Pancreas (tissue), 10 donors: ENCODE measurements at regions not wholly inside any gene's neighbourhood (a gene's known extent, or its start where the extent isn't known, plus 50 kb on each side); places are given as distances from the start of the nearest gene placed in this dataset.

Experiments used
- ATAC-seq, 4 donors: fragments of 200-7000 bp; cut with Tn5 transposase; one replicate each; pipeline versions ENCODE4 v1.8.0 to v1.9.1; 2020; ENCODE audit warnings: mild to moderate bottlenecking in 4 of 4, moderate library complexity in 4 of 4
- DNase-seq, 6 donors: peaks; one replicate each; pipeline ENCODE4 v3.0.0-alpha.2; 2020
- FAIRE-seq: peaks from 2 replicates; lab custom pipeline; 2012; peaks lifted over from hg19 to GRCh38; lab: Jason Lieb, UNC
- H3K27ac ChIP-seq, 4 donors: fragments of 200-600 bp; sonication (generic); 1 replicate in 3 of 4; 2 replicates in 1 of 4; pipeline versions ENCODE4 v1.5.0 to v1.8.0; 2020
- H3K27me3 ChIP-seq, 4 donors: fragments of 200-600 bp; one replicate each; pipeline ENCODE4 v1.8.0; 2021
- H3K36me3 ChIP-seq, 3 donors: fragments of 200-600 bp; sonication (generic) in 1 of 3; one replicate each; pipeline versions ENCODE4 v1.5.0 to v1.8.0; 2020 to 2021
- H3K4me1 ChIP-seq, 3 donors: fragments of 200-600 bp; one replicate each; pipeline ENCODE4 v1.8.0; 2021
- H3K4me3 ChIP-seq, 4 donors: fragments of 200-600 bp; sonication (generic) in 2 of 4; one replicate each; pipeline versions ENCODE4 v1.5.0 to v1.8.0; 2020 to 2021
- H3K9me3 ChIP-seq, 4 donors: fragments of 200-600 bp; one replicate each; pipeline ENCODE4 v1.8.0; 2021
- CTCF ChIP-seq, 4 donors: fragments of 200-600 bp; sonication (generic) in 3 of 4; IDR thresholded peaks; one replicate each; pipeline versions ENCODE4 v1.5.0 to v1.8.0; 2021; ENCODE audit warnings: antibody characterized with exemption in 4 of 4
- WGBS, 2 donors: extraction: QIAGEN DNeasy Blood & Tissue Kit; methylation state at CpG; one replicate each; pipeline ENCODE4 v1.1.7; 2013; 5-methylcytosine and 5-hydroxymethylcytosine counted together
- intact Hi-C, 3 donors: fragments of 100-400 bp; cut with DNase I; formaldehyde crosslinking; loops; one replicate each; pipeline versions ENCODE4 v1.11.1 to v1.14.2; 2022
- donor health status: healthy with polysubstance abuse.
- donor health status: DM: no; HTN: no; CAD: no; lungs with moderate emphysema.
- donor health status: DM: no; HTN: no; CAD: no.
- donor health status: control.
- donor health status: control.
- donor health status: Bipolar disorder and iron deficiency.
- donor health status: DM: yes; HTN: yes; CAD: no.
- donor health status: DM: no; HTN: no; CAD: no.
- donor health status: DM: no; HTN: no; CAD: no.
- donor health status: DM: yes; HTN: yes; CAD: no.

- TF ChIP-seq CTCF (IDR thresholded peaks at IDR 0.05): no peak
- Histone ChIP-seq H3K27ac (no peak overlapping the region), H3K27me3 (no peaks in the 10 kb centered on the region), H3K36me3 (no peaks in the 10 kb centered on the region), H3K4me3 (no peak overlapping the region), H3K9me3 (no peaks in the 10 kb centered on the region), H3K4me1 (no peaks in the 10 kb centered on the region)
- intact Hi-C loops: no loop called here
- FAIRE-seq (no peak), ATAC-seq (no peak), DNase-seq (no peak)
- WGBS, 2 donors: 42 to 47% methylated on average over 5 of the region's 5 CpGs
These were observed 549.3 kb downstream of the METTL15 start for GRCh38 chr11:28657378-28658030.

GRCh38 chr11:28654191-28654590 is 546.0 kb downstream of the METTL15 start:
- Histone ChIP-seq H3K4me1 (no peaks in the 10 kb centered on the region), H3K27ac (no peak overlapping the region), H3K9me3 (no peaks in the 10 kb centered on the region), H3K27me3 (no peaks in the 10 kb centered on the region), H3K4me3 (no peak overlapping the region), H3K36me3 (no peaks in the 10 kb centered on the region)
- TF ChIP-seq CTCF (IDR thresholded peaks at IDR 0.05): no peak
- intact Hi-C loops: no loop called here
- WGBS, 2 donors: 61 to 71% methylated on average over 3 of the region's 3 CpGs
- DNase-seq: no peak
- FAIRE-seq: no peak
- no peak for ATAC-seq

GRCh38 chr11:28649922-28650321 is 541.7 kb downstream of the METTL15 start:
- Histone ChIP-seq H3K4me3 (no peak overlapping the region), H3K27me3 (no peaks in the 10 kb centered on the region), H3K4me1 (no peaks in the 10 kb centered on the region), H3K9me3 (no peaks in the 10 kb centered on the region), H3K27ac (no peak overlapping the region), H3K36me3 (no peaks in the 10 kb centered on the region)
- no peak for DNase-seq
- WGBS, 2 donors: 85 to 88% methylated on average over 5 of the region's 5 CpGs
- no peak for TF ChIP-seq CTCF (IDR thresholded peaks at IDR 0.05)
- intact Hi-C loops: no loop called here
- ATAC-seq: no peak
- FAIRE-seq: no peak

- ATAC-seq (no peak), DNase-seq (no peak), FAIRE-seq (no peak)
- Histone ChIP-seq H3K27ac (no peak overlapping the region), H3K27me3 (no peaks in the 10 kb centered on the region), H3K4me1 (no peaks in the 10 kb centered on the region), H3K36me3 (no peaks in the 10 kb centered on the region), H3K4me3 (no peak overlapping the region), H3K9me3 (no peaks in the 10 kb centered on the region)
- no peak for TF ChIP-seq CTCF (IDR thresholded peaks at IDR 0.05)
- WGBS, 2 donors: 70 to 87% methylated on average over 2 of the region's 2 CpGs
- intact Hi-C loops: no loop called here
These were observed 528.4 kb downstream of the METTL15 start for GRCh38 chr11:28636566-28636965.

GRCh38 chr11:28636033-28636432 is 527.8 kb downstream of the METTL15 start:
- Histone ChIP-seq H3K27me3 (no peaks in the 10 kb centered on the region), H3K9me3 (no peaks in the 10 kb centered on the region), H3K4me1 (no peaks in the 10 kb centered on the region), H3K27ac (no peak overlapping the region), H3K36me3 (no peaks in the 10 kb centered on the region), H3K4me3 (no peak overlapping the region)
- DNase-seq: no peak
- 50 to 53% methylated on average over 4 of the region's 4 CpGs for WGBS, 2 donors
- no peak for TF ChIP-seq CTCF (IDR thresholded peaks at IDR 0.05)
- ATAC-seq: no peak
- FAIRE-seq: no peak
- intact Hi-C loops: no loop called here
